ENCODE measurements at regions not wholly inside any gene's neighbourhood (a gene's known extent, or its start where the extent isn't known, plus 50 kb on each side); places are given as distances from the start of the nearest gene placed in this dataset.
A peak's percentile ranks its signal among the peaks of the same experiment; 100 is the strongest.

- Mint-ChIP-seq H3K36me3 (ENCODE audit: low read depth) (peaks cover 10% of the 10 kb centered on the region), H3K4me3 (ENCODE audit: unreplicated experiment) (no peak overlapping the region), H3K4me1 (ENCODE audit: low read depth) (peaks cover 49% of the 10 kb centered on the region), H3K9me3 (ENCODE audit: low read depth) (peaks cover 13% of the 10 kb centered on the region), H3K27me3 (ENCODE audit: low read depth) (no peaks in the 10 kb centered on the region), H3K27ac (ENCODE audit: unreplicated experiment) (peak overlapping the region; percentile 65)
- DNase-seq (ENCODE audit: low spot score): no peak
- no peak for TF ChIP-seq CTCF (IDR thresholded peaks at IDR 0.05)
These were observed 85.7 kb downstream of the SEMA4F start for GRCh38 chr2:74739733-74740241.

DNA sequence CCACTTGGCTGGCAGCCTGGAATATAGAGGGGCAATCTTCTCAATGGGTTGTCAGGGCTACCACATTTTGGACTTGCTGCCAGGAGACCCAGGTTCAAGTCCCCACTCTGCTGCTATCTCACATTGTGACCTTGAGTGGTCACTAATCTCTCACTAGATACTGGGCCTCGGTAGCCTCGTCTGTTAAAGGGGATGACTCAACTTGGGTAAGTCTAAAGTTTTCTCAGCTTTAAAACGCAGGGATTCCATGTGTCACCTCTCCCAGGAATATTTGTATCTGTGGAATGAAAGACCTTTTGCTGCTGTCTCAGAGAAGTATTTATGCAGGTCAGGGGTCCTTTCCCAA, 86.3 kb downstream of the SEMA4F start:
- H3K36me3 Mint-ChIP-seq (ENCODE audit: low read depth): peaks cover 10% of the 10 kb centered on the region
- no peak for DNase-seq (ENCODE audit: low spot score)
- H3K4me1 Mint-ChIP-seq (ENCODE audit: low read depth): peaks cover 48% of the 10 kb centered on the region
- H3K27ac Mint-ChIP-seq (ENCODE audit: unreplicated experiment): peak overlapping the region; percentile 97
- H3K9me3 Mint-ChIP-seq (ENCODE audit: low read depth): peaks cover 13% of the 10 kb centered on the region
- no peak for TF ChIP-seq CTCF (IDR thresholded peaks at IDR 0.05)
- peak overlapping the region; percentile 20 for H3K4me3 Mint-ChIP-seq (ENCODE audit: unreplicated experiment)
- H3K27me3 Mint-ChIP-seq (ENCODE audit: low read depth): no peaks in the 10 kb centered on the region

DNA sequence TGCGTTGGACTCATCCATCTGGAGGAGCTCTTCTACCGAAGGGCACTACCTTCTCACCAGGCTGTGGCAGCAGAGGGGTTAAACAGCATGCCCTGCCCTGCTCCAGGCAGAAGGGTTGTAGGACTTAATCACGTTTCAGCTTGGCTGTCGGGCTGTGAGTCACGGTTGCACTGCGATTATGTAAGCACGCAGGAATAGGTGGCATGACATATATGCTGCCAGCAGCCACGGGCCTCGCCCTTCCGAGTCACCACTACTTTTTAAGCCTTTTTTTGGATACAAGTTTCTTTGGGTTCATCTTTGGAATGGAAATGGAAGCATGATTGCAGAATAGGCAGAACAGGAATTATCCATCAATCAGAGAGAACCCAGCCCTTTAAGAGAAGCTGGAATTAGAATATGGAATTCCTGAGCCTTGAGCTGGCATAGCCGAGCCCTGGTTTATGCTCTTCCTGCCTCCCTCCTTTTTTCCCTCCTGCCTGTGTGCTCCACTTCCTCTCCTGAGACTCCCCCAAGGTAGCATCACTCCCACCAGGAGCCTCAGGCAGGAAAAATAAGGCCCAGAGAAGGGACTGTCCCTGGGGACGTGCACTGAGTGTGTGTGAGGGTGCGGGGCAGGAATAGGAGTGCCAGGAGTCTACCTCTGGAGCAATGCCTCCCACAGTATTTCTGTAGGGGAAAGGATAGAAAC, 86.8 kb downstream of the SEMA4F start:
- Mint-ChIP-seq H3K9me3 (ENCODE audit: low read depth) (peaks cover 13% of the 10 kb centered on the region), H3K27me3 (ENCODE audit: low read depth) (no peaks in the 10 kb centered on the region), H3K4me3 (ENCODE audit: unreplicated experiment) (peak overlapping the region; percentile 20), H3K36me3 (ENCODE audit: low read depth) (peaks cover 10% of the 10 kb centered on the region), H3K27ac (ENCODE audit: unreplicated experiment) (peak overlapping the region; percentile 97), H3K4me1 (ENCODE audit: low read depth) (peaks cover 45% of the 10 kb centered on the region)
- peak; percentile 34 for TF ChIP-seq CTCF (IDR thresholded peaks at IDR 0.05)
- DNase-seq (ENCODE audit: low spot score): no peak

GRCh38 chr2:74741629-74742028, 87.6 kb downstream of the SEMA4F start:
- no peak for DNase-seq (ENCODE audit: low spot score)
- H3K27ac Mint-ChIP-seq (ENCODE audit: unreplicated experiment): peak overlapping the region; percentile 97
- H3K4me3 Mint-ChIP-seq (ENCODE audit: unreplicated experiment): no peak overlapping the region
- H3K36me3 Mint-ChIP-seq (ENCODE audit: low read depth): peaks cover 7% of the 10 kb centered on the region
- TF ChIP-seq CTCF (IDR thresholded peaks at IDR 0.05): no peak
- H3K9me3 Mint-ChIP-seq (ENCODE audit: low read depth): peaks cover 9% of the 10 kb centered on the region
- peaks cover 45% of the 10 kb centered on the region for H3K4me1 Mint-ChIP-seq (ENCODE audit: low read depth)
- no peaks in the 10 kb centered on the region for H3K27me3 Mint-ChIP-seq (ENCODE audit: low read depth)

DNA sequence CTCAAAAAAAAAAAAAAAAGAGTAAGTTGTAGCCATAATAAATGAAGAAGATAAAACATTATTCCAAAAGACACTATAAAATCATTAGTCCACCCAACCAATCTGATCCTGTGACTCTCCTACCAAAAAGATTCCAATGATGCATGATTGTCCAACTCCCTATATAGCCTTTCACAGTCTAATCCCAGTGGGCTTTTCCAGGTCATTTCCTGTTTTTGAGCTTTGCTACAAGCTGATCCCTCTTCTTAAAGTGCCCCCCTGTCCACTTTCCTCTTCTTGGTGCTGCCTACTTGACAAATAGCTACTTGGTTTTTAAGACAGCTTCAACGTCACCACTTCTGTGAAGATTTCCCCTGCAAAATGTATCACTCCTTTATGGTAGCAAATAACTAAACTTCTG, 88.4 kb downstream of the SEMA4F start:
- no peak overlapping the region for H3K4me3 Mint-ChIP-seq (ENCODE audit: unreplicated experiment)
- no peaks in the 10 kb centered on the region for H3K27me3 Mint-ChIP-seq (ENCODE audit: low read depth)
- no peak for DNase-seq (ENCODE audit: low spot score)
- peaks cover under 1% of the 10 kb centered on the region for H3K9me3 Mint-ChIP-seq (ENCODE audit: low read depth)
- no peaks in the 10 kb centered on the region for H3K36me3 Mint-ChIP-seq (ENCODE audit: low read depth)
- TF ChIP-seq CTCF (IDR thresholded peaks at IDR 0.05): no peak
- H3K27ac Mint-ChIP-seq (ENCODE audit: unreplicated experiment): no peak overlapping the region
- H3K4me1 Mint-ChIP-seq (ENCODE audit: low read depth): peaks cover 45% of the 10 kb centered on the region

Data from chondrocyte (in vitro differentiated cells).